Activated B cell treated with CpG ODN at 0.5 μM for 24 hours (primary cell): ENCODE measurements at regions not wholly inside any gene's neighbourhood (a gene's known extent, or its start where the extent isn't known, plus 50 kb on each side); places are given as distances from the start of the nearest gene placed in this dataset.
A peak's percentile ranks its signal among the peaks of the same experiment; 100 is the strongest.

Experiments used
- ATAC-seq: fragments of 200-7000 bp; cut with Tn5 transposase; one replicate; pipeline ENCODE4 v1.10.0; 2021; ENCODE audit warnings: low read depth, mild to moderate bottlenecking, moderate library complexity
- CTCF ChIA-PET: fragments of 350-600 bp; sonication (Branson Sonifier 250); formaldehyde crosslinking; loops from one replicate; lab custom pipeline; 2021; ENCODE audit warnings: antibody characterized with exemption; lab: Charles Lee
- POLR2A ChIA-PET: fragments of 350-600 bp; sonication (Branson Sonifier 250); formaldehyde crosslinking; loops from one replicate; lab custom pipeline; 2021; ENCODE audit warnings: antibody characterized with exemption; lab: Charles Lee
- DNase-seq: peaks from one replicate; pipeline ENCODE4 v3.0.0; 2022
- H3K27ac Mint-ChIP-seq: one replicate; pipeline ENCODE4 v1.8.0; 2020; ENCODE audit warnings: mixed read lengths
- H3K27me3 Mint-ChIP-seq: one replicate; pipeline ENCODE4 v1.8.0; 2021; ENCODE audit warnings: mixed read lengths
- H3K36me3 Mint-ChIP-seq: one replicate; pipeline ENCODE4 v1.8.0; 2021; ENCODE audit warnings: low read depth, mixed read lengths
- H3K4me1 Mint-ChIP-seq: one replicate; pipeline ENCODE4 v1.8.0; 2021; ENCODE audit warnings: mixed read lengths
- H3K4me3 Mint-ChIP-seq: one replicate; pipeline ENCODE4 v1.8.0; 2020; ENCODE audit warnings: mild to moderate bottlenecking, mixed read lengths
- H3K9me3 Mint-ChIP-seq: one replicate; pipeline ENCODE4 v1.8.0; 2020; ENCODE audit warnings: mixed read lengths
- CTCF ChIP-seq: fragments of 200-600 bp; IDR thresholded peaks from one replicate; pipeline ENCODE4 v1.8.0; 2022; ENCODE audit warnings: antibody characterized with exemption, mild to moderate bottlenecking
- intact Hi-C: fragments of 100-400 bp; cut with micrococcal nuclease; formaldehyde crosslinking; loops from one replicate; pipeline ENCODE4 v1.15.1; 2024

DNA sequence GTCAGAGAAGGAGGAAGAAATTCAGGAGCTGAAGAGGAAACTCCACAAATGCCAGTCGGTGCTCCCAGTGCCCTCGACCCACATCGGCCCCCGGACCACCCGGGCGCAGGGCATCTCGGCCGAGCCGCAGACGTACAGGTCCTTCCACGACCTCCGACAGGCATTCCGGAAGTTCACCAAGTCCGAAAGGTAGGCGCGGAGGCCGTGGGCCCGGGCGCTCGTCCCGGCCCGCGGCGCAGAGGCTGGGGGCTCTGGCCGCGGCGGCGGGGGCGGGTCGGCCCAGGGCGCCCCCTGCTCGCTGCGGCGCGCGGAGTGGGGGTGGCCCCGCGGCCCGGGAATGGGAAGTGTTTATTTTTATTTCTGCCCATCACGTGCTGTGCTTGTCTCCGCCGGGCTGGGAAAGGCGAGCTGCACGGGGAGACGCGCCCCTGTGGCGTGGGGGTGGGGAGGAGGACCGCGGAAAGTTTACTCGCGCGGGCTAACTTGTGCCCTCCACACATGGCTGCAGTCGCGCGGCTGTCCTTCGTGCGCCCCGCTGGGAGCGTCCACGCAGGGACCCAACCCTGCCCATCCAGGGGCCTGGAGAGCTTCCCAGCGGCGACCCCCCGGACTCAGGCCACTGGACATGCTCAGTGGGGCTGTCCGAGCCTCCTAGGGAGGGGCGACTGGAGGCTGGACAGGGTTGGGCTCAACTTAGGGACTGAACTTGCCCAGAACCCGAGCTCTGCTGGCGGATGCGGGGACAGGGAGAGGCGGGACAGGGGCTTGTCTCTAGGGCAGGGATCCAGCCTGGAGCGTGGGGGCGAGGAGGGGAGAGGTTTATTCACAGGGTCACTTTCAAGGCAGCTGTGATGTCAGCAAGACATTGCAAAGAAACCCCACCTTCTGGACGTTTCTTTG is 82.6 kb upstream of the PRKG1 start:
- Mint-ChIP-seq H3K27me3 (peaks cover 36% of the 10 kb centered on the region), H3K4me1 (peaks cover 9% of the 10 kb centered on the region), H3K4me3 (peak overlapping the region; percentile 50), H3K36me3 (no peaks in the 10 kb centered on the region), H3K27ac (no peak overlapping the region), H3K9me3 (no peaks in the 10 kb centered on the region)
- TF ChIP-seq CTCF = no peak
- POLR2A ChIA-PET = no interaction called here
- no peak for ATAC-seq
- intact Hi-C loops = no loop called here
- DNase-seq = no peak
- CTCF ChIA-PET = no interaction called here

GRCh38 chr10:50992356-50992901 is 81.9 kb upstream of the PRKG1 start:
- H3K9me3 Mint-ChIP-seq = no peaks in the 10 kb centered on the region
- TF ChIP-seq CTCF = no peak
- ATAC-seq = no peak
- H3K4me1 Mint-ChIP-seq = peaks cover 9% of the 10 kb centered on the region
- no peak for DNase-seq
- H3K27ac Mint-ChIP-seq = no peak overlapping the region
- no peaks in the 10 kb centered on the region for H3K36me3 Mint-ChIP-seq
- POLR2A ChIA-PET = no interaction called here
- CTCF ChIA-PET = no interaction called here
- H3K4me3 Mint-ChIP-seq = no peak overlapping the region
- H3K27me3 Mint-ChIP-seq = peaks cover 38% of the 10 kb centered on the region
- intact Hi-C loops = no loop called here

DNA sequence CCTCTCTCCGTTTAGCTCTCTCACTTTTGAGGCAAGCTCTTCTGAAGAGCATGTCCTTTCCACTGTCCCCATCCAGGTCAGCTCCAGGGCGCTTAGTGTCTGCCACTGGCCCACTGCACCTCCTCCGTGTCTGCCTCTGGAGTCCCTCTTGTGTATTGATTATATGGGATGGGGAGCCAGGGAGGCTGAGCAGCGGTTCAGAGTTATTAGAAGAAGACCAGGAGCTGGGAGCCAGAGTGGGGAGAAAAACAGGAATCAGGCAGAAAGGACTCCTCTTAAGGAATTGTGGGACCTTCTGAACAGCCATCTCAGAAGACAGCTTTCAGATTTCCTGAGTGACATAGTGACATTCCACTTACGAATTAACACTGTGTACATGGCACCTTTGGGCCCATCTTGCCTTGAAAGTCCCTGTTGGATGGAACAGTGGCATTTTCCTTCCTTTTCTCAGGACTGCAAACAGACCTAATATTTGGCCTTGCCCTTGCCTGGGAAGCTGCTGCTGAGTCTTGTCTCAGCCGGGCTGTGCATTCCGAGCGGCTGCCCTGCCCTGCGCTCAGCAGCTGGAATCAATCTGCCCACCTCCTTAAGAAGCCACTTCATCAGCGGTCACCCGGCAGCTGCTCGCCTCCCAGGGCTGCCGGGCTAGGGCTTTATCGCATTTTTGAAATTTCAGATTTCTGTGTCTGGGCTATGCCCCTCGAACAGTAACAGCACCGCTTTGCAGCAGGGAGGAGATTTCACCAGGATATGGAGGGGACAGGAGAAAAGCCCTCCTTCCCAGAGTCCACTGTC is 81.1 kb upstream of the PRKG1 start:
- no peak overlapping the region for H3K4me3 Mint-ChIP-seq
- H3K27ac Mint-ChIP-seq = no peak overlapping the region
- ChIA-PET POLR2A (no interaction called here), CTCF (no interaction called here)
- H3K36me3 Mint-ChIP-seq = no peaks in the 10 kb centered on the region
- ATAC-seq (no peak), DNase-seq (no peak)
- no peak for TF ChIP-seq CTCF
- intact Hi-C loops = no loop called here
- peaks cover 9% of the 10 kb centered on the region for H3K4me1 Mint-ChIP-seq
- H3K9me3 Mint-ChIP-seq = no peaks in the 10 kb centered on the region
- peaks cover 36% of the 10 kb centered on the region for H3K27me3 Mint-ChIP-seq

DNA sequence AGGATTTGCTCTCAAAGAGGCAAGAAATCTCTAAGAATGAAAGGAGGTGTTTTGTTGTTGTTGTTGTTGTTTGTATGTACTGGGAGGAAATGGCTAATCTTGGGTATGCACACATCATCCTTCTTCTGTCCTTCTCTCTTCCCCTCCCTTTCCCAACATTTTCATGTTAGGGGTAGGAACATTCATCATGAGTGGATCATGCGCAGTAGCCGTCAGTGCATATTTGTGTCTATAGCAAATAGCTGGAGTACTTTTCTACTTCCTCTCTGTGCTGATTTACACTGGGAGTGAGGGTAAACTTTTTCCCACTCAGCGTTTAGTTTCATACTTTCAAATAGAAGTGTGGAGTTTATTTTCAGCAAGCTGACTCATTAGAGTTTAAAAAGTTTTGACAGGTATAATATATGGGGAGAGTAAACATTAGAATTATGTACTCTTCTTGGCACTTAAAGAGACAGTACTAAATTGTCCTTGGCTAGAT is 80.5 kb upstream of the PRKG1 start:
- DNase-seq (no peak), ATAC-seq (no peak)
- intact Hi-C loops = no loop called here
- no peak overlapping the region for H3K4me3 Mint-ChIP-seq
- H3K9me3 Mint-ChIP-seq = no peaks in the 10 kb centered on the region
- POLR2A ChIA-PET = no interaction called here
- no peak for TF ChIP-seq CTCF
- CTCF ChIA-PET = no interaction called here
- H3K4me1 Mint-ChIP-seq = peaks cover 9% of the 10 kb centered on the region
- H3K27ac Mint-ChIP-seq = no peak overlapping the region
- H3K36me3 Mint-ChIP-seq = no peaks in the 10 kb centered on the region
- H3K27me3 Mint-ChIP-seq = peaks cover 35% of the 10 kb centered on the region

GRCh38 chr10:50997461-50997860 is 76.8 kb upstream of the PRKG1 start:
- H3K27me3 Mint-ChIP-seq = peaks cover 16% of the 10 kb centered on the region
- no peaks in the 10 kb centered on the region for H3K4me1 Mint-ChIP-seq
- CTCF ChIA-PET = interaction anchor here (0.8 kb wide), 1 partner anchor 35 kb away, joined by 3 read pairs; no protein-coding TSS in a partner anchor
- POLR2A ChIA-PET = no interaction called here
- H3K9me3 Mint-ChIP-seq = no peaks in the 10 kb centered on the region
- intact Hi-C loops = no loop called here
- H3K27ac Mint-ChIP-seq = no peak overlapping the region
- TF ChIP-seq CTCF = no peak
- DNase-seq (no peak), ATAC-seq (no peak)
- H3K36me3 Mint-ChIP-seq = no peaks in the 10 kb centered on the region
- no peak overlapping the region for H3K4me3 Mint-ChIP-seq
